ENCODE measurements at regions not wholly inside any gene's neighbourhood (a gene's known extent, or its start where the extent isn't known, plus 50 kb on each side); places are given as distances from the start of the nearest gene placed in this dataset.

DNA sequence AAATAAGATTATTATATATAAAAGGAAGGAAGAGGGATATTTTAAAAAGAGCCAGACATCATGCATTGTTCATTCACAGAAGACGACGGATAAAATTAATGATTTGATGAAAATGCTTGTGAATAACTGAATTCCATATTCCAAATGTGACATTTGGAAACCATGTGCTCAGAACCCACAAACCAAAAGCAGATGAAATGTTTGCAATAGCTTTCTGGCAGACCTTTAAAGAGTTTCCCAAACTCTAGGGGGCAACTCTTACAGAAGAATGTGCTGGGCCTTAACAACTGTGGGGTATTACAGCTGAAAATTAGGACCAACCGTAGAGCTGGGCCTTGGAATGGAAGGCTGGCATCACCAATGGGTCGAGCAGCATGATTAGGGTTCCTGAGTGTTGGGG is 471.0 kb downstream of the EFNA5 start:
- H3K27ac ChIP-seq (replicated peaks): no peak overlapping the region
- no peak for DNase-seq
- H3K4me3 ChIP-seq: no peak overlapping the region
- no peaks in the 10 kb centered on the region for H3K9me3 ChIP-seq (replicated peaks)
- intact Hi-C loops (cut with micrococcal nuclease): no loop called here
- peaks cover 4% of the 10 kb centered on the region for H3K4me1 ChIP-seq
- no peaks in the 10 kb centered on the region for H3K36me3 ChIP-seq
- H3K27me3 ChIP-seq (ENCODE audit: low read depth): no peaks in the 10 kb centered on the region
- TF ChIP-seq, protein P1, sequence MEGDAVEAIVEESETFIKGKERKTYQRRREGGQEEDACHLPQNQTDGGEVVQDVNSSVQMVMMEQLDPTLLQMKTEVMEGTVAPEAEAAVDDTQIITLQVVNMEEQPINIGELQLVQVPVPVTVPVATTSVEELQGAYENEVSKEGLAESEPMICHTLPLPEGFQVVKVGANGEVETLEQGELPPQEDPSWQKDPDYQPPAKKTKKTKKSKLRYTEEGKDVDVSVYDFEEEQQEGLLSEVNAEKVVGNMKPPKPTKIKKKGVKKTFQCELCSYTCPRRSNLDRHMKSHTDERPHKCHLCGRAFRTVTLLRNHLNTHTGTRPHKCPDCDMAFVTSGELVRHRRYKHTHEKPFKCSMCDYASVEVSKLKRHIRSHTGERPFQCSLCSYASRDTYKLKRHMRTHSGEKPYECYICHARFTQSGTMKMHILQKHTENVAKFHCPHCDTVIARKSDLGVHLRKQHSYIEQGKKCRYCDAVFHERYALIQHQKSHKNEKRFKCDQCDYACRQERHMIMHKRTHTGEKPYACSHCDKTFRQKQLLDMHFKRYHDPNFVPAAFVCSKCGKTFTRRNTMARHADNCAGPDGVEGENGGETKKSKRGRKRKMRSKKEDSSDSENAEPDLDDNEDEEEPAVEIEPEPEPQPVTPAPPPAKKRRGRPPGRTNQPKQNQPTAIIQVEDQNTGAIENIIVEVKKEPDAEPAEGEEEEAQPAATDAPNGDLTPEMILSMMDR (IDR thresholded peaks at IDR 0.05; ENCODE audit: borderline replicate concordance): no peak

DNA sequence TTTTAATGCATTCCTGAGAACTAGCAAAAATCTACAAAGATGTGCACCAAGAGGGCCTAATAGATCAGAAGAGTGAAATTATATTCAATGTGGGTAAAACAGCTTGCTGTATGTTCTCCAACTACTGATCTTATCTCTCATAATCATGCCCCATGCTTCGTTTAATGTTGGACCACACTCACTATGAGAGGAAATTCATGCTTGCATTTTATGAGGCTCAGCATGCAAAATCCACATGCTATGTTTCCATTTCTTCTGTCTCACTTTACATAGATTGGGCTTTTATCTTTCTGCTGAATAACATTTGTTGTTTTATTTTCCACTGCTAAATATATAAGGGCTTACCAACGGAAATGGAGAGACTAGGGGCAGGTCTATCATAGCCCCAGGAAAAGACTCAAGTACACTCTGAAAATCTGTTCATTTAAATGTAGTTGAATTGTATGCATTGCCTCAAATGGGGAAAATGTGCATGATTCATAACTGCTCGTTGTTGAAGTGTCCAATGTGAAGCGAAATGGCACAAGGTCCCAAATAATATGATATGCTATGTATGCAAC is 474.2 kb downstream of the EFNA5 start:
- H3K27ac ChIP-seq (replicated peaks): no peak overlapping the region
- H3K4me1 ChIP-seq: no peaks in the 10 kb centered on the region
- H3K27me3 ChIP-seq (ENCODE audit: low read depth): no peaks in the 10 kb centered on the region
- DNase-seq: no peak
- H3K36me3 ChIP-seq: no peaks in the 10 kb centered on the region
- TF ChIP-seq, protein P1 (IDR thresholded peaks at IDR 0.05; ENCODE audit: borderline replicate concordance): no peak
- intact Hi-C loops (cut with micrococcal nuclease): no loop called here
- no peaks in the 10 kb centered on the region for H3K9me3 ChIP-seq (replicated peaks)
- H3K4me3 ChIP-seq: no peak overlapping the region

DNA sequence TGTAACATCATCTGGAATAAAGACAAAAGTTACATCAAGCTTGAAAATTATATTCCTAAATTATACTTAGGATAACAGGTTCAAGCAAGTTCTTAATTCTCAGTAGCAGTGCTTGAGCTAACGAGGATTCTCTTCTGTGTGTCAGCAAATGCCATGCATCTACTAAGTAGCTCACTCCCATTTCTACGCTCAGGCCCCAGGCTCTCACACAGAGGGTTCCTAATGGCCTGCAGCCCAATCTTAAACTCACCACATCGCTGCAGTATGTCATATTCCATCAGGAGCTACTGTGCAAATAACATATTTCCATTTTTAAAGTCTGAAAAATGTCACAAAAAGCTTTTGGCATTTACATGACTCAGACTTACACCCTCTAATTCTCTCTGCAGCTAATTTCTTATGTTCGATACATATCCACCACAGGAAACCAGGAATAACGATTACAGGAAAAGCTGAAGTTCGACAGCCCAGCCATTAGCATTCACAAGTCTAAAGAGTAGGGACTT is 474.8 kb downstream of the EFNA5 start:
- no peak for DNase-seq
- intact Hi-C loops (cut with micrococcal nuclease): no loop called here
- TF ChIP-seq, protein P1 (IDR thresholded peaks at IDR 0.05; ENCODE audit: borderline replicate concordance): no peak

DNA sequence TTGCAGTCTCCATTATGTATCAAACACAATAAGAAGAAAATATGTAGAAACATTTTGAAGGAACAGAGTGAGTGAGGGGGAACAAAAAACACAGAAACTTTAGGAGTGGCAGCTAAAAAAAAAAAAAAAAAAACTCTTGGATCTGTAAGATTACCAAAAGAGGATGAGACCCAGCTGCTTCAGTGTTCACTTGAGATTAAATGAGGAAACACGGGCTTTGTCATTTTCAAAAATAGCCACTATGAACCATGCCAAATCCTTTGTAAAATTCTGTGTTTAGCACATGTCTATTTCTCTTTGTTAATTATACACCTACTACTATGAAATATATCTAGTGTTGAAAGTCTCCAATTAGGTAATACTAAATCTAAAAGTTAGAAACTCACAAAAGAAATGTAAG is 485.9 kb downstream of the EFNA5 start:
- Histone ChIP-seq H3K27ac (replicated peaks) (no peak overlapping the region), H3K36me3 (no peaks in the 10 kb centered on the region), H3K4me3 (no peak overlapping the region), H3K9me3 (replicated peaks) (no peaks in the 10 kb centered on the region), H3K4me1 (no peaks in the 10 kb centered on the region), H3K27me3 (ENCODE audit: low read depth) (no peaks in the 10 kb centered on the region)
- DNase-seq: no peak
- intact Hi-C loops (cut with micrococcal nuclease): no loop called here
- TF ChIP-seq, protein P1 (IDR thresholded peaks at IDR 0.05; ENCODE audit: borderline replicate concordance): no peak

More for the DNA sequence above, 474.8 kb downstream of the EFNA5 start:
- no peaks in the 10 kb centered on the region for H3K27me3 ChIP-seq (ENCODE audit: low read depth)
- no peak overlapping the region for H3K27ac ChIP-seq (replicated peaks)
- H3K36me3 ChIP-seq: no peaks in the 10 kb centered on the region
- H3K9me3 ChIP-seq (replicated peaks): no peaks in the 10 kb centered on the region
- H3K4me3 ChIP-seq: no peak overlapping the region
- H3K4me1 ChIP-seq: no peaks in the 10 kb centered on the region

DNA sequence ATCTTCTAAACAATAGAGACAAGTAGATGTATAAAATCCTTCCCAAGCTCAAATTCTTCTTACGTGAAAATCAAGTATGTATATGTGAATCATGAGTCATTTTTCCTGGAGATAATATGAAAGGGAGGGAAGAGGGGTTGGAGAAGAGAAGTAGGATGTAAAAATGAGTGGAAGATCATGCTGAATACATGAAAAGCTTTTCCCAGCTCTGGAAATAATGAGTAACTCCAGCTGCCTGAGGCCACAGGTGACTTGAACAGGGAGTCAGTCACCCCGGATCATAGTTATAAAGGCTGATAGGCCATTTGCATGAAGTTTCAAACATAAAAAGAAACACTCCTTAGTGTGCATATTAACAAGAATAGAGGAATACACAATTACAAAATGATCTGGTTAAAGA is 486.7 kb downstream of the EFNA5 start:
- no peaks in the 10 kb centered on the region for H3K9me3 ChIP-seq (replicated peaks)
- no peaks in the 10 kb centered on the region for H3K27me3 ChIP-seq (ENCODE audit: low read depth)
- H3K4me1 ChIP-seq: no peaks in the 10 kb centered on the region
- TF ChIP-seq, protein P1 (IDR thresholded peaks at IDR 0.05; ENCODE audit: borderline replicate concordance): no peak
- no peaks in the 10 kb centered on the region for H3K36me3 ChIP-seq
- intact Hi-C loops (cut with micrococcal nuclease): no loop called here
- no peak overlapping the region for H3K4me3 ChIP-seq
- DNase-seq: no peak
- H3K27ac ChIP-seq (replicated peaks): no peak overlapping the region

Measured in left ventricle myocardium inferior (tissue), 1 donor.